GM12878 (cell line): ENCODE measurements at regions not wholly inside any gene's neighbourhood (a gene's known extent, or its start where the extent isn't known, plus 50 kb on each side); places are given as distances from the start of the nearest gene placed in this dataset.

Experiments used
- ATAC-seq: fragments of 200-7000 bp; cut with Tn5 transposase; 3 replicates; pipeline ENCODE4 v1.9.1; 2020; ENCODE audit warnings: mild to moderate bottlenecking, moderate library complexity
- BruUV-seq: library from RNA; stranded (reverse); fragments of 400-500 nt; replicated peaks from 2 replicates; lab custom pipeline; 2021; lab: Mats Ljungman, UMichigan
- CTCF ChIA-PET: fragments of 300-600 bp; sonication (Branson Sonifier 250); formaldehyde crosslinking; extraction: SDS; loops from one replicate; lab custom pipeline; 2021; ENCODE audit warnings: inconsistent platforms; lab: Yijun Ruan, JAX
- POLR2A ChIA-PET: fragments of 350-600 bp; formaldehyde crosslinking; extraction: SDS; loops from one replicate; lab custom pipeline; 2021; ENCODE audit warnings: inconsistent platforms; lab: Charles Lee
- RAD21 ChIA-PET: fragments of 300-600 bp; sonication (Branson Sonifier 250); formaldehyde crosslinking; loops from one replicate; lab custom pipeline; 2023; ENCODE audit warnings: antibody characterized with exemption; ENCODE audit not compliant: unreplicated experiment; lab: Charles Lee
- SMC1A ChIA-PET: fragments of 300-600 bp; sonication (Branson Sonifier 250); formaldehyde crosslinking; loops from one replicate; lab custom pipeline; 2023; ENCODE audit not compliant: unreplicated experiment, uncharacterized antibody; lab: Charles Lee
- DNase-seq: peaks from one replicate; pipeline ENCODE4 v3.0.0-alpha.2; 2011; ENCODE audit warnings: low read depth, low spot score
- FAIRE-seq: peaks from 3 replicates; lab custom pipeline; 2011; peaks lifted over from hg19 to GRCh38; lab: Jason Lieb, UNC
- H2AFZ ChIP-seq: 2 replicates; pipeline ENCODE4 v1.6.0; 2011; ENCODE audit warnings: low read depth, low read length, control low read depth; ENCODE audit not compliant: control insufficient read depth
- H3K27ac ChIP-seq: 2 replicates; pipeline ENCODE4 v1.5.1; 2011; ENCODE audit warnings: control low read depth; ENCODE audit not compliant: control insufficient read depth, insufficient read depth
- H3K27me3 ChIP-seq, 2 experiments: replicated peaks in 1 of 2; 2 replicates each; pipeline versions ENCODE4 v1.6.0 to v1.6.1; 2011; ENCODE audit warnings: low read length in 1 of 2; ENCODE audit not compliant: control insufficient read depth in 2 of 2, insufficient read depth in 2 of 2
- H3K36me3 ChIP-seq, 2 experiments: 2 replicates each; pipeline ENCODE4 v1.5.1; 2011; ENCODE audit warnings: low read length in 1 of 2; ENCODE audit not compliant: control insufficient read depth in 2 of 2, insufficient read depth in 2 of 2
- H3K4me1 ChIP-seq: 2 replicates; pipeline ENCODE4 v1.6.1; 2011; ENCODE audit warnings: mild to moderate bottlenecking, low read length, moderate library complexity, mixed read lengths; ENCODE audit not compliant: control insufficient read depth, insufficient read depth
- H3K4me2 ChIP-seq: 2 replicates; pipeline ENCODE4 v1.6.0; 2011; ENCODE audit warnings: control low read depth; ENCODE audit not compliant: control insufficient read depth, insufficient read depth
- H3K4me3 ChIP-seq: fragments of 200-600 bp; sonication (generic); 2 replicates; pipeline ENCODE4 v1.5.1; 2016
- H3K79me2 ChIP-seq: 2 replicates; pipeline ENCODE4 v1.6.0; 2011; ENCODE audit warnings: low read length; ENCODE audit not compliant: control insufficient read depth, insufficient read depth
- H3K9ac ChIP-seq: 2 replicates; pipeline ENCODE4 v1.8.0; 2011; ENCODE audit warnings: low read length, control low read depth, mixed read lengths; ENCODE audit not compliant: control insufficient read depth, insufficient read depth
- H3K9me3 ChIP-seq: replicated peaks from 3 replicates; pipeline ENCODE4 v1.5.1; 2011; ENCODE audit warnings: mild to moderate bottlenecking, low read length; ENCODE audit not compliant: control insufficient read depth, insufficient read depth
- H4K20me1 ChIP-seq: 2 replicates; pipeline ENCODE4 v1.6.0; 2011; ENCODE audit not compliant: control insufficient read depth, insufficient read depth
- CBX5 ChIP-seq: sonication (generic); IDR thresholded peaks from 2 replicates; pipeline ENCODE4 v1.6.1; 2016; ENCODE audit warnings: low read depth, moderate library complexity, mild to moderate bottlenecking, inconsistent platforms
- CTCF ChIP-seq, 3 experiments: IDR thresholded peaks in 2 of 3; conservative IDR thresholded peaks in 1 of 3; 2 replicates each; pipeline ENCODE4 v1.5.1; 2011; ENCODE audit warnings: low read depth in 3 of 3, low read length in 3 of 3, mild to moderate bottlenecking in 3 of 3, control low read depth in 2 of 3, moderate library complexity in 2 of 3, inconsistent platforms in 1 of 3, mixed read lengths in 1 of 3; ENCODE audit not compliant: control insufficient read depth in 2 of 3, insufficient read depth in 1 of 3; ENCODE audit errors: extremely low read depth in 1 of 3
- EGR1 ChIP-seq, 2 experiments: IDR thresholded peaks; 1 replicate in 1 of 2; 2 replicates in 1 of 2; pipeline ENCODE4 v1.6.1; 2011 to 2012; ENCODE audit warnings: low read depth in 2 of 2, low read length in 2 of 2, borderline replicate concordance in 1 of 2, mild to moderate bottlenecking in 1 of 2, moderate library complexity in 1 of 2
- FOS ChIP-seq: IDR thresholded peaks from 3 replicates; pipeline ENCODE4 v1.6.1; 2011; ENCODE audit warnings: borderline replicate concordance; ENCODE audit not compliant: insufficient read length; ENCODE audit errors: extremely low read depth
- HDAC2 ChIP-seq: fragments of 200-600 bp; sonication (generic); IDR thresholded peaks from 2 replicates; pipeline ENCODE4 v1.6.1; 2017
- MYC ChIP-seq: IDR thresholded peaks from 2 replicates; pipeline ENCODE4 v1.6.1; 2011; ENCODE audit warnings: mild to moderate bottlenecking, low read length, moderate library complexity, inconsistent platforms; ENCODE audit not compliant: insufficient read depth, insufficient replicate concordance, insufficient read length, severe bottlenecking
- NFYA ChIP-seq: IDR thresholded peaks from 2 replicates; pipeline ENCODE4 v1.6.1; 2011; ENCODE audit warnings: low read depth, mild to moderate bottlenecking, low read length, improper control_type of control experiment, borderline replicate concordance
- NR2F1 ChIP-seq: fragments of 450-650 bp; conservative IDR thresholded peaks from 2 replicates; pipeline ENCODE4 v1.6.1; 2017; ENCODE audit warnings: mild to moderate bottlenecking
- RUNX3 ChIP-seq: IDR thresholded peaks from 2 replicates; pipeline ENCODE4 v1.6.1; 2012; ENCODE audit warnings: low read length, inconsistent platforms
- SIN3A ChIP-seq: IDR thresholded peaks from 2 replicates; pipeline ENCODE4 v1.6.1; 2012; ENCODE audit warnings: low read depth, low read length, improper control_type of control experiment
- SKIL ChIP-seq: fragments of 450-650 bp; IDR thresholded peaks from 2 replicates; pipeline ENCODE4 v1.6.1; 2017; ENCODE audit warnings: mild to moderate bottlenecking, low read depth, inconsistent platforms; ENCODE audit not compliant: poor library complexity, severe bottlenecking
- SUZ12 ChIP-seq: fragments of 200-600 bp; sonication (generic); IDR thresholded peaks from one replicate; pipeline ENCODE4 v1.6.1; 2018; ENCODE audit warnings: antibody characterized with exemption, mild to moderate bottlenecking; ENCODE audit not compliant: unreplicated experiment
- USF2 ChIP-seq: IDR thresholded peaks from 2 replicates; pipeline ENCODE4 v1.6.1; 2011; ENCODE audit warnings: low read depth, low read length, improper control_type of control experiment, borderline replicate concordance
- ZZZ3 ChIP-seq: IDR thresholded peaks from 2 replicates; pipeline ENCODE4 v1.6.1; 2011; ENCODE audit warnings: low read depth; ENCODE audit not compliant: control insufficient read depth, insufficient read length
- WGBS: methylation state at CpG from one replicate; pipeline ENCODE4 v1.1.6; 2016; ENCODE audit warnings: low lambda C conversion rate; ENCODE audit not compliant: insufficient replicate concordance, insufficient coverage; ENCODE audit errors: missing lambda C conversion rate; 5-methylcytosine and 5-hydroxymethylcytosine counted together
- in situ Hi-C: fragments of 300-500 bp; cut with MboI; formaldehyde crosslinking; loops from 9 replicates; pipeline ENCODE4 v1.14.3; 2018; ENCODE audit warnings: mixed read lengths
- intact Hi-C: fragments of 100-400 bp; cut with micrococcal nuclease; formaldehyde crosslinking; loops from one replicate; pipeline ENCODE4 v1.14.2; 2022; ENCODE audit not compliant: unreplicated experiment
- TF ChIP-seq, protein P1 (sequence below): IDR thresholded peaks from 2 replicates; pipeline ENCODE4 v1.6.1; 2012; ENCODE audit warnings: low read depth, low read length, improper control_type of control experiment
- TF ChIP-seq, protein P2 (sequence below): IDR thresholded peaks from 2 replicates; pipeline ENCODE4 v1.6.1; 2012; ENCODE audit warnings: low read depth, low read length, improper control_type of control experiment

- ChIA-PET CTCF (no interaction called here), POLR2A (interaction anchor here (0.6 kb wide), 1 partner anchor 176 kb away, joined by 3 read pairs; no protein-coding TSS in a partner anchor), RAD21 (no interaction called here), SMC1A (no interaction called here)
- Histone ChIP-seq H3K9ac (no peak overlapping the region), H3K4me1 (no peaks in the 10 kb centered on the region), H3K4me2 (no peak overlapping the region), H3K27ac (no peak overlapping the region), H3K36me3 (no peaks in the 10 kb centered on the region), H3K4me3 (no peak overlapping the region), H2AFZ (no peak overlapping the region), H3K79me2 (no peaks in the 10 kb centered on the region), H3K9me3 (no peaks in the 10 kb centered on the region), H4K20me1 (no peaks in the 10 kb centered on the region), H3K27me3 (no peaks in the 10 kb centered on the region; a peak in 1 of 4 replicates)
- ATAC-seq (no peak), FAIRE-seq (no peak), DNase-seq (no peak)
- intact Hi-C loops, result no loop called here
- BruUV-seq, result no TSS peak
- in situ Hi-C loops, result no loop called here
- WGBS, result 16% methylated on average over 4 of the region's 4 CpGs
- TF ChIP-seq NFYA (no peak), NR2F1 (no peak), SIN3A (no peak), ZZZ3 (no peak), SKIL (no peak), EGR1 (IDR thresholded peaks at IDR 0.05; ENCODE audit: borderline replicate concordance in 1 of 2, low read depth in 2 of 2, low read length in 2 of 2) (no peak), HDAC2 (no peak), SUZ12 (no peak), CBX5 (no peak), FOS (no peak), RUNX3 (no peak), USF2 (no peak), MYC (no peak), CTCF (IDR thresholded peaks at IDR 0.05 in 2 of 3, conservative IDR thresholded peaks at IDR 0.05 in 1 of 3; ENCODE audit: control insufficient read depth in 2 of 3, extremely low read depth in 1 of 3, insufficient read depth in 1 of 3, low read depth in 3 of 3, low read length in 3 of 3) (no peak)
- TF ChIP-seq, protein P1, sequence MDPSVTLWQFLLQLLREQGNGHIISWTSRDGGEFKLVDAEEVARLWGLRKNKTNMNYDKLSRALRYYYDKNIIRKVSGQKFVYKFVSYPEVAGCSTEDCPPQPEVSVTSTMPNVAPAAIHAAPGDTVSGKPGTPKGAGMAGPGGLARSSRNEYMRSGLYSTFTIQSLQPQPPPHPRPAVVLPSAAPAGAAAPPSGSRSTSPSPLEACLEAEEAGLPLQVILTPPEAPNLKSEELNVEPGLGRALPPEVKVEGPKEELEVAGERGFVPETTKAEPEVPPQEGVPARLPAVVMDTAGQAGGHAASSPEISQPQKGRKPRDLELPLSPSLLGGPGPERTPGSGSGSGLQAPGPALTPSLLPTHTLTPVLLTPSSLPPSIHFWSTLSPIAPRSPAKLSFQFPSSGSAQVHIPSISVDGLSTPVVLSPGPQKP, result no peak
- TF ChIP-seq, protein P2, sequence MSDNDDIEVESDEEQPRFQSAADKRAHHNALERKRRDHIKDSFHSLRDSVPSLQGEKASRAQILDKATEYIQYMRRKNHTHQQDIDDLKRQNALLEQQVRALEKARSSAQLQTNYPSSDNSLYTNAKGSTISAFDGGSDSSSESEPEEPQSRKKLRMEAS, result no peak
Observed at GRCh38 chr16:51445250-51445649, 294.2 kb upstream of the SALL1 start.
